ENCODE measurements at regions not wholly inside any gene's neighbourhood (a gene's known extent, or its start where the extent isn't known, plus 50 kb on each side); places are given as distances from the start of the nearest gene placed in this dataset.
"Not testable (repeated sequence)": the region's sequence is repeated elsewhere in the genome, so short reads cannot be mapped to it uniquely, and the experiment has no call there.

- TF ChIP-seq CTCF (IDR thresholded peaks at IDR 0.05; ENCODE audit: insufficient read depth, low read depth, low read length, missing control alignments), result no peak
- no peak for DNase-seq (ENCODE audit: low read depth)
- no peak overlapping the region for H3K4me3 ChIP-seq (ENCODE audit: low read depth, low read length)
Measured at GRCh38 chr6:120489941-120490340, 844.3 kb downstream of the TBC1D32 start.

- TF ChIP-seq CTCF (IDR thresholded peaks at IDR 0.05; ENCODE audit: insufficient read depth, low read depth, low read length, missing control alignments), result no peak
- no peak overlapping the region for H3K4me3 ChIP-seq (ENCODE audit: low read depth, low read length)
- no peak for DNase-seq (ENCODE audit: low read depth)
Measured at GRCh38 chr6:120484146-120484545, 850.1 kb downstream of the TBC1D32 start.

GRCh38 chr6:120478650-120479049 lies 855.6 kb downstream of the TBC1D32 start:
- no peak overlapping the region for H3K4me3 ChIP-seq (ENCODE audit: low read depth, low read length)
- no peak for DNase-seq (ENCODE audit: low read depth)
- TF ChIP-seq CTCF (IDR thresholded peaks at IDR 0.05; ENCODE audit: insufficient read depth, low read depth, low read length, missing control alignments), result no peak

GRCh38 chr6:120473804-120474203 lies 860.5 kb downstream of the TBC1D32 start:
- no peak for DNase-seq (ENCODE audit: low read depth)
- no peak overlapping the region for H3K4me3 ChIP-seq (ENCODE audit: low read depth, low read length)
- TF ChIP-seq CTCF (IDR thresholded peaks at IDR 0.05; ENCODE audit: insufficient read depth, low read depth, low read length, missing control alignments), result no peak

- no peak overlapping the region for H3K4me3 ChIP-seq (ENCODE audit: low read depth, low read length)
- no peak for DNase-seq (ENCODE audit: low read depth)
- TF ChIP-seq CTCF (IDR thresholded peaks at IDR 0.05; ENCODE audit: insufficient read depth, low read depth, low read length, missing control alignments), result no peak
Measured at GRCh38 chr6:120468486-120468885, 865.8 kb downstream of the TBC1D32 start.

- no peak for DNase-seq (ENCODE audit: low read depth)
- no peak overlapping the region for H3K4me3 ChIP-seq (ENCODE audit: low read depth, low read length)
- TF ChIP-seq CTCF (IDR thresholded peaks at IDR 0.05; ENCODE audit: insufficient read depth, low read depth, low read length, missing control alignments), result no peak
Measured at GRCh38 chr6:120451508-120451907, 882.8 kb downstream of the TBC1D32 start.

GRCh38 chr6:120447605-120448004 lies 886.7 kb downstream of the TBC1D32 start:
- DNase-seq (ENCODE audit: low read depth), result no peak
- TF ChIP-seq CTCF (IDR thresholded peaks at IDR 0.05; ENCODE audit: insufficient read depth, low read depth, low read length, missing control alignments), result no peak
- no peak overlapping the region for H3K4me3 ChIP-seq (ENCODE audit: low read depth, low read length)

- not testable (repeated sequence) for DNase-seq (ENCODE audit: low read depth); H3K4me3 ChIP-seq (ENCODE audit: low read depth, low read length)
Measured at GRCh38 chr6:120432840-120433239, 901.4 kb downstream of the TBC1D32 start.

Measured in GM12865 (cell line).